ENCODE measurements at regions not wholly inside any gene's neighbourhood (a gene's known extent, or its start where the extent isn't known, plus 50 kb on each side); places are given as distances from the start of the nearest gene placed in this dataset.

- DNase-seq (ENCODE audit: low spot score) = no peak
Measured at GRCh38 chr4:124469981-124470380, 242.6 kb downstream of the ANKRD50 start.

- no peak for DNase-seq (ENCODE audit: low spot score)
Measured at GRCh38 chr4:124478470-124478869, 234.1 kb downstream of the ANKRD50 start.

- no peak for DNase-seq (ENCODE audit: low spot score)
Measured at GRCh38 chr4:124480061-124480460, 232.5 kb downstream of the ANKRD50 start.

GRCh38 chr4:124481123-124481522 is 231.4 kb downstream of the ANKRD50 start:
- no peak for DNase-seq (ENCODE audit: low spot score)

- DNase-seq (ENCODE audit: low spot score) = no peak
Measured at GRCh38 chr4:124483048-124483906, 229.3 kb downstream of the ANKRD50 start.

GRCh38 chr4:124484008-124484407 is 228.5 kb downstream of the ANKRD50 start:
- DNase-seq (ENCODE audit: low spot score) = no peak

GRCh38 chr4:124484940-124485339 is 227.6 kb downstream of the ANKRD50 start:
- no peak for DNase-seq (ENCODE audit: low spot score)

- DNase-seq (ENCODE audit: low spot score) = no peak
Measured at GRCh38 chr4:124486423-124486822, 226.1 kb downstream of the ANKRD50 start.

- no peak for DNase-seq (ENCODE audit: low spot score)
Measured at GRCh38 chr4:124487651-124488050, 224.9 kb downstream of the ANKRD50 start.

- DNase-seq (ENCODE audit: low spot score) = no peak
Measured at GRCh38 chr4:124491361-124492145, 221.0 kb downstream of the ANKRD50 start.

GRCh38 chr4:124499261-124499660 is 213.3 kb downstream of the ANKRD50 start:
- no peak for DNase-seq (ENCODE audit: low spot score)

- no peak for DNase-seq (ENCODE audit: low spot score)
Measured at GRCh38 chr4:124501576-124501975, 211.0 kb downstream of the ANKRD50 start.

GRCh38 chr4:124504431-124504830 is 208.1 kb downstream of the ANKRD50 start:
- no peak for DNase-seq (ENCODE audit: low spot score)

GRCh38 chr4:124505211-124505610 is 207.3 kb downstream of the ANKRD50 start:
- DNase-seq (ENCODE audit: low spot score) = no peak

GRCh38 chr4:124509151-124509550 is 203.4 kb downstream of the ANKRD50 start:
- no peak for DNase-seq (ENCODE audit: low spot score)

- DNase-seq (ENCODE audit: low spot score) = no peak
Measured at GRCh38 chr4:124514588-124514987, 197.9 kb downstream of the ANKRD50 start.

- no peak for DNase-seq (ENCODE audit: low spot score)
Measured at GRCh38 chr4:124515591-124515990, 196.9 kb downstream of the ANKRD50 start.

GRCh38 chr4:124519196-124519595 is 193.3 kb downstream of the ANKRD50 start:
- DNase-seq (ENCODE audit: low spot score) = no peak

GRCh38 chr4:124523816-124524215 is 188.7 kb downstream of the ANKRD50 start:
- no peak for DNase-seq (ENCODE audit: low spot score)

GRCh38 chr4:124525524-124525923 is 187.0 kb downstream of the ANKRD50 start:
- no peak for DNase-seq (ENCODE audit: low spot score)

GRCh38 chr4:124526331-124526730 is 186.2 kb downstream of the ANKRD50 start:
- no peak for DNase-seq (ENCODE audit: low spot score)

GRCh38 chr4:124526769-124527168 is 185.8 kb downstream of the ANKRD50 start:
- no peak for DNase-seq (ENCODE audit: low spot score)

- no peak for DNase-seq (ENCODE audit: low spot score)
Measured at GRCh38 chr4:124527364-124527763, 185.2 kb downstream of the ANKRD50 start.
